Loucy (cell line): ENCODE measurements at regions not wholly inside any gene's neighbourhood (a gene's known extent, or its start where the extent isn't known, plus 50 kb on each side); places are given as distances from the start of the nearest gene placed in this dataset.

Source experiments
- H2AFZ ChIP-seq: fragments of 200-600 bp; sonication (generic); 2 replicates; pipeline ENCODE4 v1.6.0; 2016; ENCODE audit warnings: antibody characterized with exemption, mild to moderate bottlenecking, low read length, moderate library complexity
- H3F3A ChIP-seq: fragments of 200-600 bp; 2 replicates; pipeline ENCODE4 v1.6.0; 2016; ENCODE audit warnings: antibody characterized with exemption, low read depth, mild to moderate bottlenecking
- H3K27me3 ChIP-seq: fragments of 200-600 bp; sonication (generic); 2 replicates; pipeline ENCODE4 v1.6.1; 2014; ENCODE audit warnings: low read length, mild to moderate bottlenecking; ENCODE audit not compliant: insufficient read depth, poor library complexity, severe bottlenecking
- H3K36me3 ChIP-seq: fragments of 200-600 bp; sonication (generic); 2 replicates; pipeline ENCODE4 v1.6.1; 2016; ENCODE audit warnings: low read length; ENCODE audit not compliant: insufficient read depth
- H3K4me1 ChIP-seq: fragments of 200-600 bp; sonication (generic); 2 replicates; pipeline ENCODE4 v1.5.1; 2014; ENCODE audit warnings: low read length, mild to moderate bottlenecking; ENCODE audit not compliant: insufficient read depth, poor library complexity, severe bottlenecking
- H3K4me2 ChIP-seq: fragments of 200-600 bp; sonication (generic); 2 replicates; pipeline ENCODE4 v1.6.0; 2014; ENCODE audit warnings: antibody characterized with exemption, low read length, low read depth, mild to moderate bottlenecking; ENCODE audit not compliant: poor library complexity, severe bottlenecking
- H3K4me3 ChIP-seq: fragments of 200-600 bp; sonication (generic); 2 replicates; pipeline ENCODE4 v1.5.1; 2014; ENCODE audit warnings: low read length, mild to moderate bottlenecking, mixed read lengths; ENCODE audit not compliant: poor library complexity, severe bottlenecking
- H3K79me2 ChIP-seq: fragments of 200-600 bp; sonication (generic); 2 replicates; pipeline ENCODE4 v1.6.1; 2014; ENCODE audit warnings: low read length; ENCODE audit not compliant: insufficient read depth
- H3K9ac ChIP-seq: fragments of 200-600 bp; sonication (generic); 2 replicates; pipeline ENCODE4 v1.6.0; 2014; ENCODE audit warnings: mild to moderate bottlenecking, low read depth, low read length, moderate library complexity; ENCODE audit not compliant: poor library complexity, severe bottlenecking
- H3K9me2 ChIP-seq: fragments of 200-600 bp; sonication (generic); replicated peaks from 2 replicates; pipeline ENCODE4 v1.6.1; 2016; ENCODE audit warnings: low read depth, low read length, mixed read lengths
- H3K9me3 ChIP-seq: fragments of 200-600 bp; sonication (generic); 2 replicates; pipeline ENCODE4 v1.6.1; 2014; ENCODE audit warnings: mild to moderate bottlenecking, antibody characterized with exemption, low read length, low read depth; ENCODE audit not compliant: insufficient read depth
- H4K20me1 ChIP-seq: fragments of 200-600 bp; sonication (generic); 2 replicates; pipeline ENCODE4 v1.6.0; 2014; ENCODE audit warnings: antibody characterized with exemption, low read length, mild to moderate bottlenecking; ENCODE audit not compliant: insufficient read depth, poor library complexity, severe bottlenecking
- EZH2phosphoT487 ChIP-seq: fragments of 200-600 bp; IDR thresholded peaks from 2 replicates; pipeline ENCODE4 v1.6.1; 2018; ENCODE audit warnings: antibody characterized with exemption, mild to moderate bottlenecking, moderate library complexity, borderline replicate concordance
- TF ChIP-seq, protein P1 (sequence below): fragments of 200-600 bp; sonication (generic); conservative IDR thresholded peaks from 2 replicates; pipeline ENCODE4 v1.5.1; 2014; ENCODE audit warnings: mild to moderate bottlenecking, antibody characterized with exemption, low read length

- Histone ChIP-seq H3K9ac (no peak overlapping the region), H2AFZ (no peak overlapping the region), H3K79me2 (no peaks in the 10 kb centered on the region), H3K27me3 (no peaks in the 10 kb centered on the region), H3K36me3 (no peaks in the 10 kb centered on the region), H4K20me1 (no peaks in the 10 kb centered on the region), H3K9me2 (no peaks in the 10 kb centered on the region), H3K4me1 (no peaks in the 10 kb centered on the region), H3F3A (no peaks in the 10 kb centered on the region), H3K4me3 (no peak overlapping the region), H3K4me2 (no peak overlapping the region), H3K9me3 (no peaks in the 10 kb centered on the region)
- no peak for TF ChIP-seq EZH2phosphoT487
- TF ChIP-seq, protein P1, sequence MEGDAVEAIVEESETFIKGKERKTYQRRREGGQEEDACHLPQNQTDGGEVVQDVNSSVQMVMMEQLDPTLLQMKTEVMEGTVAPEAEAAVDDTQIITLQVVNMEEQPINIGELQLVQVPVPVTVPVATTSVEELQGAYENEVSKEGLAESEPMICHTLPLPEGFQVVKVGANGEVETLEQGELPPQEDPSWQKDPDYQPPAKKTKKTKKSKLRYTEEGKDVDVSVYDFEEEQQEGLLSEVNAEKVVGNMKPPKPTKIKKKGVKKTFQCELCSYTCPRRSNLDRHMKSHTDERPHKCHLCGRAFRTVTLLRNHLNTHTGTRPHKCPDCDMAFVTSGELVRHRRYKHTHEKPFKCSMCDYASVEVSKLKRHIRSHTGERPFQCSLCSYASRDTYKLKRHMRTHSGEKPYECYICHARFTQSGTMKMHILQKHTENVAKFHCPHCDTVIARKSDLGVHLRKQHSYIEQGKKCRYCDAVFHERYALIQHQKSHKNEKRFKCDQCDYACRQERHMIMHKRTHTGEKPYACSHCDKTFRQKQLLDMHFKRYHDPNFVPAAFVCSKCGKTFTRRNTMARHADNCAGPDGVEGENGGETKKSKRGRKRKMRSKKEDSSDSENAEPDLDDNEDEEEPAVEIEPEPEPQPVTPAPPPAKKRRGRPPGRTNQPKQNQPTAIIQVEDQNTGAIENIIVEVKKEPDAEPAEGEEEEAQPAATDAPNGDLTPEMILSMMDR = no peak
These were observed 396.7 kb upstream of the PDZRN3 start for GRCh38 chr3:74021449-74021848.

- Histone ChIP-seq H3K9me2 (no peaks in the 10 kb centered on the region), H3F3A (no peaks in the 10 kb centered on the region), H4K20me1 (no peaks in the 10 kb centered on the region), H3K27me3 (no peaks in the 10 kb centered on the region), H3K4me2 (no peak overlapping the region), H3K36me3 (no peaks in the 10 kb centered on the region), H3K9ac (no peak overlapping the region), H3K79me2 (no peaks in the 10 kb centered on the region), H3K9me3 (no peaks in the 10 kb centered on the region), H3K4me1 (no peaks in the 10 kb centered on the region), H3K4me3 (no peak overlapping the region), H2AFZ (no peak overlapping the region)
- no peak for TF ChIP-seq EZH2phosphoT487
- TF ChIP-seq, protein P1 = no peak
These were observed 385.5 kb upstream of the PDZRN3 start for GRCh38 chr3:74009961-74010844.

GRCh38 chr3:74004386-74004785 lies 379.6 kb upstream of the PDZRN3 start:
- Histone ChIP-seq H4K20me1 (no peaks in the 10 kb centered on the region), H3K9ac (no peak overlapping the region), H3K4me3 (no peak overlapping the region), H3K27me3 (no peaks in the 10 kb centered on the region), H3K9me3 (no peaks in the 10 kb centered on the region), H3K4me2 (no peak overlapping the region), H3K9me2 (no peaks in the 10 kb centered on the region), H3K36me3 (no peaks in the 10 kb centered on the region), H3K4me1 (no peaks in the 10 kb centered on the region), H3K79me2 (no peaks in the 10 kb centered on the region), H2AFZ (no peak overlapping the region), H3F3A (no peaks in the 10 kb centered on the region)
- TF ChIP-seq EZH2phosphoT487 = no peak
- TF ChIP-seq, protein P1 = no peak
